ENCODE measurements at regions not wholly inside any gene's neighbourhood (a gene's known extent, or its start where the extent isn't known, plus 50 kb on each side); places are given as distances from the start of the nearest gene placed in this dataset.

- Histone ChIP-seq H4K20me1 (replicated peaks in 1 of 2; ENCODE audit: control insufficient read depth in 1 of 2, insufficient read depth in 2 of 2, low read length in 2 of 2) (no peaks in the 10 kb centered on the region), H2AFZ (ENCODE audit: low read length) (no peak overlapping the region), H3K79me2 (ENCODE audit: control insufficient read depth in 1 of 2, insufficient read depth in 2 of 2, low read length in 2 of 2) (no peaks in the 10 kb centered on the region), H3K9ac (replicated peaks in 1 of 4; ENCODE audit: extremely low read depth in 1 of 4, low read depth in 3 of 4, low read length in 3 of 4) (no peak overlapping the region), H2AK5ac (ENCODE audit: low read depth, low read length) (no peak overlapping the region), H4K91ac (replicated peaks; ENCODE audit: insufficient read length, low read length) (no peak overlapping the region), H2BK20ac (ENCODE audit: low read length) (no peak overlapping the region), H3K56ac (replicated peaks; ENCODE audit: insufficient read length, low read depth, low read length) (no peak overlapping the region), H3K9me3 (ENCODE audit: insufficient read depth in 2 of 2, low read depth in 1 of 2, low read length in 1 of 2) (no peaks in the 10 kb centered on the region), H3K27me3 (replicated peaks in 1 of 4; ENCODE audit: control insufficient read depth in 3 of 4, extremely low read depth in 1 of 4, insufficient read depth in 3 of 4, low read length in 3 of 4) (no peaks in the 10 kb centered on the region), H3K23ac (ENCODE audit: insufficient read length) (no peak overlapping the region), H3K4me2 (ENCODE audit: insufficient read depth in 1 of 2, low read depth in 2 of 2, low read length in 2 of 2) (no peak overlapping the region), H2BK15ac (ENCODE audit: low read length) (no peak overlapping the region), H2BK120ac (replicated peaks; ENCODE audit: low read depth, low read length) (no peak overlapping the region), H3K27ac (ENCODE audit: low read depth, low read length) (no peak overlapping the region), H4K8ac (ENCODE audit: extremely low read depth, insufficient read depth, low read length) (no peak overlapping the region), H2BK5ac (ENCODE audit: low read depth, low read length) (no peak overlapping the region), H3K14ac (ENCODE audit: insufficient read length) (no peak overlapping the region), H4K5ac (ENCODE audit: insufficient read length, low read depth, low read length) (no peak overlapping the region), H2BK12ac (ENCODE audit: low read depth, low read length) (no peak overlapping the region), H3K4me3 (ENCODE audit: extremely low read depth in 1 of 4, insufficient read depth in 2 of 4, low read depth in 3 of 4, low read length in 4 of 4) (no peak overlapping the region), H3K23me2 (ENCODE audit: low read depth, low read length) (no peaks in the 10 kb centered on the region), H3K79me1 (ENCODE audit: low read depth, low read length) (no peaks in the 10 kb centered on the region), H3K4me1 (replicated peaks in 1 of 4; ENCODE audit: control insufficient read depth in 3 of 4, insufficient read depth in 4 of 4, low read length in 3 of 4) (peaks cover 0 to 2% (median 0%) of the 10 kb centered on the region in 4 experiments; a peak in 1 of 7 replicates), H3K36me3 (ENCODE audit: control insufficient read depth in 2 of 4, insufficient read depth in 4 of 4, low read length in 3 of 4) (no peaks in the 10 kb centered on the region), H3K18ac (ENCODE audit: extremely low read depth, low read length) (no peak overlapping the region), H3K4ac (replicated peaks; ENCODE audit: insufficient read length, low read depth, low read length) (no peak overlapping the region)
- no peak for FAIRE-seq
- DNase-seq (ENCODE audit: low read depth in 1 of 2, low spot score in 2 of 2): no peak
- POLR2A ChIA-PET (ENCODE audit: partially characterized antibody): no interaction called here
- CTCF ChIA-PET (ENCODE audit: partially characterized antibody): interaction anchor here (0.6 kb wide), 1 partner anchor 248 kb away, joined by 3 read pairs; no protein-coding TSS in a partner anchor
- no peak for TF ChIP-seq SIRT6 (IDR thresholded peaks at IDR 0.05; ENCODE audit: low read length)
- no peak for TF ChIP-seq ATF2 (IDR thresholded peaks at IDR 0.05; ENCODE audit: low read length)
- TF ChIP-seq TCF12 (IDR thresholded peaks at IDR 0.05; ENCODE audit: low read depth, low read length): no peak
- TF ChIP-seq HDAC6 (IDR thresholded peaks at IDR 0.05; ENCODE audit: low read depth, low read length): no peak
- TF ChIP-seq, protein P1, sequence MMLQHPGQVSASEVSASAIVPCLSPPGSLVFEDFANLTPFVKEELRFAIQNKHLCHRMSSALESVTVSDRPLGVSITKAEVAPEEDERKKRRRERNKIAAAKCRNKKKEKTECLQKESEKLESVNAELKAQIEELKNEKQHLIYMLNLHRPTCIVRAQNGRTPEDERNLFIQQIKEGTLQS (IDR thresholded peaks at IDR 0.05; ENCODE audit: insufficient read depth, low read depth, low read length): no peak
- no peak for TF ChIP-seq EZH2 (IDR thresholded peaks at IDR 0.05; ENCODE audit: low read depth, low read length, severe bottlenecking)
- no peak for TF ChIP-seq YY1 (IDR thresholded peaks at IDR 0.05; ENCODE audit: low read depth, low read length)
- TF ChIP-seq EP300 (IDR thresholded peaks at IDR 0.05; ENCODE audit: borderline replicate concordance in 1 of 2, low read depth in 2 of 2, low read length in 2 of 2): no peak
- no peak for TF ChIP-seq POLR2AphosphoS5 (IDR thresholded peaks at IDR 0.05; ENCODE audit: low read depth, low read length)
- TF ChIP-seq TAF7 (optimal IDR thresholded peaks at IDR 0.05; ENCODE audit: borderline replicate concordance, low read depth, low read length): no peak
- no peak for TF ChIP-seq HDAC2 (IDR thresholded peaks at IDR 0.05; ENCODE audit: borderline replicate concordance in 1 of 2, low read depth in 2 of 2, low read length in 2 of 2)
- no peak for TF ChIP-seq CBX5 (IDR thresholded peaks at IDR 0.05; ENCODE audit: low read depth, low read length)
- no peak for TF ChIP-seq POLR2A (IDR thresholded peaks at IDR 0.05; ENCODE audit: control extremely low read depth in 1 of 2, low read depth in 2 of 2, low read length in 2 of 2)
Measured at GRCh38 chr9:20044686-20045085, 255.8 kb upstream of the SLC24A2 start.

Measured in H1 (cell line).